ENCODE measurements at regions not wholly inside any gene's neighbourhood (a gene's known extent, or its start where the extent isn't known, plus 50 kb on each side); places are given as distances from the start of the nearest gene placed in this dataset.

DNA sequence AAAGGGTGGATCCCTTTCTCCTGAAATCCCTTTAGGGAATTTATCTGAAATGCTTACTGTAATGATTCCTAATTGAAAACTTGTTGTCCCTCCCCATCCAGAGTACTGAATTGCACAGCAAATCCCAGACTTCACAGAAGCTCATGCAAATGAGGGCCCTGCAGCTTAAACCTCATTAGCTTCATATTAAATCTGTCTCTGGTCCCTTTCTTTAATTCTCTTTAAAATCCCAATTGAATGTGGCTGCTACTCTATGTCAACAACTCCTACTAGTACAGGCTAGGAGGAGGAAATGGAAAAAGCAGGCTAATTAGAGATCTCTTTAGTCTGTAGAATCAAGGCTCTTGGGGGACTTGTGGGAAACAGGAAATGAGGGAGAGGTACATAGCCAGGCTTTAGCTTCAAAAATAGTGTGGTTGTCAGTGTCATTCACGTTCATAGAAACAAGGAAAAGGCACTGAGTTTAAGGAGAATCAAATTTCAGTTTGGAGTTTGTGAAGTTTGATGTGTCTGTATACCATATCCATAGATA lies 191.3 kb upstream of the PRDM9 start:
- Mint-ChIP-seq H3K27ac (no peak overlapping the region), H3K27me3 (no peaks in the 10 kb centered on the region), H3K4me3 (no peak overlapping the region), H3K9me3 (peaks cover 6% of the 10 kb centered on the region), H3K4me1 (no peaks in the 10 kb centered on the region), H3K36me3 (no peaks in the 10 kb centered on the region)
- DNase-seq, result no peak

DNA sequence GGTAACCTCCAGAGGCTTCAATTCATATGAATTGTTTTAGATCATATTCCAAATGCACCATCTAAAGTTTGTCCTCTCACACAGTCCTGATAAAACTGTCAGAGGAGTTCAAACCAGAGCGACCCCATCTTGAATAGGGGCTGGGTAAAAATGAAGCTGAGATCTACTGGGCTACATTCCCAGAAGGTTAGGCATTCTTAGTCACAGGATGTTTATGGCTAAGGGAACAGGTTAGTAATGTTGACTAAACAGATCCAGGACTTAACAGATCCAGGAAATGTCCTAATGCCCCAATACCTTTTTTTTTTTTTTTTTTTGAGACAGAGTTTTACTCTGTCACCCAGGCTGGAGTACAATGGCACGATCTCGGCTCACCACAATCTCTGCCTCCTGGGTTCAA lies 192.6 kb upstream of the PRDM9 start:
- Mint-ChIP-seq H3K4me3 (no peak overlapping the region), H3K36me3 (no peaks in the 10 kb centered on the region), H3K9me3 (peaks cover 7% of the 10 kb centered on the region), H3K27ac (no peak overlapping the region), H3K4me1 (no peaks in the 10 kb centered on the region), H3K27me3 (no peaks in the 10 kb centered on the region)
- no peak for DNase-seq

DNA sequence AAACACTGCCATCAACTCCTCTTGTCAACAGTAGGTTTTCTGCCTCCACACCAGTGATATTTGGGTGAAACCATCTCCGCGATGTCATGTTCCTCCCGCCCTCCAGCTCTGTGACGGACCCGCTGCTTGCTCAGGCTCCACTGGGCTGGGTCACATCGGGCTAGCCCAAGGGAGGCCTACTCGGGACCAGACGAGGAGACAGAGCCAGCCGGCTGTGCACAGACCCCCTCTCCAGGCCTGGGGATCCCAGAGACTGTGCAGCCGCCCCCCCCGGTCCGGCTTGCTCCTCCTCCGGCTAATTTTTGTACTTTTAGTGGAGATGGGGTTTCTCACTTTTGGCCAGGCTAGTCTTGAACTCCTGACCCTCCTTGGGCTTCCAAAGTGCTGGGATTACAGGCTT lies 202.4 kb upstream of the PRDM9 start:
- Mint-ChIP-seq H3K9me3 (peaks cover 5% of the 10 kb centered on the region), H3K4me1 (no peaks in the 10 kb centered on the region), H3K27me3 (no peaks in the 10 kb centered on the region), H3K27ac (no peak overlapping the region), H3K4me3 (no peak overlapping the region), H3K36me3 (no peaks in the 10 kb centered on the region)
- DNase-seq, result no peak

DNA sequence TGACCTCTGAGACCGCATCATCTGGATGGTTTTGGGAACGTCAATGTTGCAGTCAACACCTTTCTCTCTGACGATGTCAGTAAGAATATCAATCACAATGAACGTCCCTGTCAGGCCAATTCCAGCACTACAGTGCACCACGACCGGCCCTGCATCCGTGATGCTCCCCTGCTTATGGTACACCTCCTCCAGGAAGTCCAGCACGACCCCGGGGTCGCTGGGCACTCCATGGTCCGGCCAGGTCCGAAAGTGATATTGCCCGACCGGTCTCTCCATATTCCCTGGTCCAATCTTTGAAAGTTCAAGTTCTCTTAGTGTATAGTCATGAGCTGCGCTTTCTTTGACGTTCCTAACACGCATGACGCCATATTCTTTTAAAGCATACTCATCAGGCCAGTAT lies 203.6 kb upstream of the PRDM9 start:
- Mint-ChIP-seq H3K9me3 (peaks cover 5% of the 10 kb centered on the region), H3K27ac (no peak overlapping the region), H3K4me1 (no peaks in the 10 kb centered on the region), H3K27me3 (no peaks in the 10 kb centered on the region), H3K36me3 (no peaks in the 10 kb centered on the region), H3K4me3 (no peak overlapping the region)
- DNase-seq, result no peak

DNA sequence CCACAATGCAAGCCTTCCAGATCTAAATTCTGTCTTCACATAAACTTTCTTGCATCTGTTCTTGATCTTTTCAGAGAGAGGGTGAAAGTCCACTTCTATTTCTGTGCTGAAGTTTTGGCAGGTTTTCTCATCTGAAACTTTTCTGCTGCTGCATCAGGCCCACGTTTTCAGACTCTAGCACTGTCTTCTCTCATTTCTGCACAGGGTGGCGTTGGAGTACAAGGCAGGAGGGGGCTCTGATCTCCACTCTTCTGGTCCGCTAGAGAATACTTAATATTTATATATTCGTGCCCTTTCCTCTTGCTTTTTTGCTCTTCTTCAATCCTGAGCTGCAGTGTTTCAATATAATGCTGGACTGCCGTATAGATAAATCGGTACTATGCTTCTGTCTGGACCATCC lies 204.0 kb upstream of the PRDM9 start:
- DNase-seq, result no peak
- no peaks in the 10 kb centered on the region for H3K4me1 Mint-ChIP-seq
- H3K36me3 Mint-ChIP-seq, result no peaks in the 10 kb centered on the region
- H3K4me3 Mint-ChIP-seq, result no peak overlapping the region
- H3K27ac Mint-ChIP-seq, result no peak overlapping the region
- H3K27me3 Mint-ChIP-seq, result no peaks in the 10 kb centered on the region
- H3K9me3 Mint-ChIP-seq, result peaks cover 5% of the 10 kb centered on the region

DNA sequence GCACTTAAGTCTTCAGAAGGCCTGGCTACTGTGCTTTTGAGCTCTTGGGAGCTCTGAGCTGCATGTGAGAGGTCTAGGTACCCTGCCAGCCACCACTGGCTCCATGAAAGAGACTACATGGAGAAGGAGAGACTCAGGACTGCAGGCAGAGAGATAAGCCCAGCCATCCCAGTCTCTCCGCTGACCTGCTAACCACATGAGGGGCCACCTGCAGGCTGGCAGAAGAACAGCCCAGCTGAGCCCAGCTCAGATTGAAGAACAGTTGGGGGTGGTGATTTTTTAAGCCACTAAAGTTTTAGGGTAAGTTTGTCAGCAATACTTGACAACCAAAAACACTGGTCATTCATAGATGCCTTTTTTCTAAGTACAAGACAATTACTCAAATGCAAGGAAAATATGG lies 205.0 kb upstream of the PRDM9 start:
- Mint-ChIP-seq H3K4me1 (no peaks in the 10 kb centered on the region), H3K36me3 (no peaks in the 10 kb centered on the region), H3K27ac (no peak overlapping the region), H3K9me3 (peaks cover 5% of the 10 kb centered on the region), H3K4me3 (no peak overlapping the region), H3K27me3 (no peaks in the 10 kb centered on the region)
- DNase-seq, result no peak

DNA sequence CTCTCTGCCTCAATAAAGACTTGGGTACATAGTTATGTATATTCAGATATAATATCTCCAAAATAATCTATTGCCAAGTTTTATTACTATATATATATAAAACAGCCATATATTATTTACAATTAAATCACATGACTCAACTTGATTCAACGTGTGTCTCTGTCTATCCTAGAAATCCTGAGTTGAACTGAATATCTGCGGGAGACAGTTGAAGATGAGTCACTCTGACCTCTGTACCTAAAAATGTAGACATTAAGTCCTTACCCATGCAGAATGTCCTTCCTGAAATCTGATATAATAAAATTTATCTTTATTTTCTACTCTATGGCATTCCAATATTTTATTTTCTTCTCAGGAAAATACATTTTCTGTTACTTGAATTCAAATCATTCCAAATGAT lies 218.2 kb upstream of the PRDM9 start:
- no peak for DNase-seq
- no peaks in the 10 kb centered on the region for H3K4me1 Mint-ChIP-seq
- H3K9me3 Mint-ChIP-seq, result peaks cover 7% of the 10 kb centered on the region
- no peak overlapping the region for H3K27ac Mint-ChIP-seq
- no peak overlapping the region for H3K4me3 Mint-ChIP-seq
- H3K36me3 Mint-ChIP-seq, result no peaks in the 10 kb centered on the region
- no peaks in the 10 kb centered on the region for H3K27me3 Mint-ChIP-seq

DNA sequence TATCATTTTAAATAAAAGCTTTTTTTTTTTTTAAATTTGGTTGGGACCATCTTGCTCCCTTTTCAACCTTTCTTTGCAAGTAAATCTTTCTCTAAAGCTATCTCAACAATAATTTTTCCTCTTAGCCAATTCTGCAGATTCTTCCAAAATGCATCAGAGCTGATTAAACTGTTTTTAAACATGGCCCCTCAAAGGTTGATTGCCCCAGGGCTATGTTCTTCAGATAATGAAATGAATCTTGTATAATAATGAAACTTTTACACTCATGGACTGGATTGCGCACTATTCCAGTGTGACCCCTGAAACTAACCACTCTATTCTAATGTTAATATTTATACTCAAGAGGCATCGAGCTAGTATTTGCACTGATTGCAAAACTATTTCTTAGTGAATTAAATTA lies 222.8 kb upstream of the PRDM9 start:
- no peak overlapping the region for H3K4me3 Mint-ChIP-seq
- H3K27me3 Mint-ChIP-seq, result no peaks in the 10 kb centered on the region
- H3K27ac Mint-ChIP-seq, result no peak overlapping the region
- no peak for DNase-seq
- H3K36me3 Mint-ChIP-seq, result no peaks in the 10 kb centered on the region
- no peaks in the 10 kb centered on the region for H3K4me1 Mint-ChIP-seq
- H3K9me3 Mint-ChIP-seq, result peaks cover 4% of the 10 kb centered on the region

DNA sequence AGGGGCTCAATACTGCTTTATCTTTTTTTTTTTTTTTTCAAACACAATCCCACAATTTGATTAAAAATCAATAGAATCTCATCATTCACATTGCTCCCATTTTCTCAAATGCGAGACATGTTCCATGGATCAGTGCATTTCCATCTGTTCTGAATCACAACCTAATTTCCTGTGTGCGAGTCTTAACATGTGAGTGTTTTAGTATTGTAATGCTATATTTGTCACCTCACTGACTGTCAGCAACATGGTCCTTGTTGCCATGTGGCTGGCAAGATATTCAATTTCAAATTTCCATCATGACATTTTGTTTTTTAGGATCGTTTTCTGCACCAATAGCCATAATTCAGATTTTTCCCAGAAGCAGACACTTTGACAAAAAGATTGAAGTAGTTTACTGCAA lies 233.2 kb upstream of the PRDM9 start:
- Mint-ChIP-seq H3K36me3 (no peaks in the 10 kb centered on the region), H3K9me3 (peaks cover 7% of the 10 kb centered on the region), H3K27ac (no peak overlapping the region), H3K27me3 (no peaks in the 10 kb centered on the region), H3K4me3 (no peak overlapping the region), H3K4me1 (no peaks in the 10 kb centered on the region)
- DNase-seq, result no peak

DNA sequence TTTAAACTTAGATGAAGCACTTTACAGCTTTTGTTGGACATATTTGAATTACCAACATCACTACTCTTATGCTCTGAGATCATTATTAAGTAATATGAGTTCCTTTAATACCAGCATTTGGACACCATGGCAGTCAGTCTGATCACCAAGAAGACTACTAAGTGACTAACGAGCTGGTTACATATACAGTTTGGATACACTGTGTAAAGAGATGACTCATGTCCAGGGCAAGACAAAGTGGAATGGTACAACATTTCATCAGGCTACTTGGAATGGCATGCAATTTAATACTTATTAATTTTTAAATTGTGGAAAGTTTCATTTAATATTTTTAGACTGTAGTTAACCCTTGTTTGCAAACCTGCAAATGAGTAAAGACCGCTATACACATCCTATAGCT lies 237.4 kb upstream of the PRDM9 start:
- Mint-ChIP-seq H3K9me3 (peaks cover 3% of the 10 kb centered on the region), H3K27me3 (no peaks in the 10 kb centered on the region), H3K4me3 (no peak overlapping the region), H3K4me1 (no peaks in the 10 kb centered on the region), H3K27ac (no peak overlapping the region), H3K36me3 (no peaks in the 10 kb centered on the region)
- DNase-seq, result no peak

DNA sequence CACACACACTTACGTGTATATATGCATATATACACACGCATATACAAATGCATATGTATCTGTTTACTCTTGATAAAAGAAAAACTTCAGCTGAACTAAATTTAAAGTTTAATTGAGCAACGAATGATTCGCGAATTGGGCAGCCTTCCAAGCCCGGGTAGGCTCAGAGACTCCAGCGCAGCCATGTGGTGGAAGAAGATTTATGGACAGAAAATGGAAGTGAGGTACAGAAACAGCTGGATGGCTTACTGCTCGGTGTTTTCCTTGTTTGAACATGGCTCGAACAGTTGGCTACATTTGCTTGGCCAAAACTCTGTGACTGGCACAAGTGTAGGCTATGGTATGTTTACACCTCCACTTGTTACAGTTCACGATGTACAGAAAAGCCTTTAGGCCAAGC lies 239.3 kb upstream of the PRDM9 start:
- Mint-ChIP-seq H3K4me3 (no peak overlapping the region), H3K36me3 (no peaks in the 10 kb centered on the region), H3K4me1 (no peaks in the 10 kb centered on the region), H3K9me3 (no peaks in the 10 kb centered on the region), H3K27ac (no peak overlapping the region), H3K27me3 (no peaks in the 10 kb centered on the region)
- no peak for DNase-seq

DNA sequence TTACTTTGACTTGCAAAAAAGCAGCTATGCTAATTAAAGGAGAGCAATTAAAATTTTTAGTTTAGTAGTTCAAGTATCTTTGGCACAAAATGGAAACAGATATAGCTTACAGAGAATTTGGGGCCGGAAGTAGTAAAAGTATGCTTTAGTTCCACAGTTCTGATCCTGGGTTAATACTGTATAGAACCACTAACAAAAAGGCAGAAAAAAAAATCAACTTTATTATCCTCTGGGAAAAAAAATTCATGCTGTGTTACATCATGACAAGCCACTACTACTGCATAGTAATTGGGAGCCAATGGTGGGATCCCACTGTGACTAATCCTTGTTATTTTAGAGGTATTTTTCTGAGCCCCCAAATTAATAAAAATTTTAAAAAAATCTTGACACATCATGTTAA lies 246.8 kb upstream of the PRDM9 start:
- no peak overlapping the region for H3K27ac Mint-ChIP-seq
- no peaks in the 10 kb centered on the region for H3K36me3 Mint-ChIP-seq
- DNase-seq, result no peak
- no peaks in the 10 kb centered on the region for H3K4me1 Mint-ChIP-seq
- no peak overlapping the region for H3K4me3 Mint-ChIP-seq
- H3K9me3 Mint-ChIP-seq, result peaks cover 5% of the 10 kb centered on the region
- H3K27me3 Mint-ChIP-seq, result no peaks in the 10 kb centered on the region

DNA sequence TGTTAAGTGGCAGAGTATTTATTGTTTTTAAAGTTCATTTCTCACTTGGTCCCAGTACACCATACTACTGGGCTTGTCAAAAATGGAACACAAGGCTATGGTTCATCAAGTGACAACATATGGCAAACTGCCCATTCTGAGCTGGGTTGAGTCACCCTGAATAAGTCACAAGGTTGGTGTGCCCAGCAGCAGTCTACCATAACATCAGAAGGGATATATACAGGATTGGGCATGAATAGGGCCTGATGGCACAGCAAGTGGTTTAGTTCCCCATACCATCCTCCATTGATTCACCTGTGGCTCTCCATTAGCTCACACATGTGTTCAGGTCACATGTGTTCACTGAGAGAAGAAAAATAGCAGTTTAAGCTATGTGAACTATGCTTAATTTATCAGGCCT lies 249.8 kb upstream of the PRDM9 start:
- no peaks in the 10 kb centered on the region for H3K4me1 Mint-ChIP-seq
- no peak overlapping the region for H3K27ac Mint-ChIP-seq
- H3K36me3 Mint-ChIP-seq, result no peaks in the 10 kb centered on the region
- no peaks in the 10 kb centered on the region for H3K27me3 Mint-ChIP-seq
- peaks cover 2% of the 10 kb centered on the region for H3K9me3 Mint-ChIP-seq
- DNase-seq, result no peak
- no peak overlapping the region for H3K4me3 Mint-ChIP-seq

DNA sequence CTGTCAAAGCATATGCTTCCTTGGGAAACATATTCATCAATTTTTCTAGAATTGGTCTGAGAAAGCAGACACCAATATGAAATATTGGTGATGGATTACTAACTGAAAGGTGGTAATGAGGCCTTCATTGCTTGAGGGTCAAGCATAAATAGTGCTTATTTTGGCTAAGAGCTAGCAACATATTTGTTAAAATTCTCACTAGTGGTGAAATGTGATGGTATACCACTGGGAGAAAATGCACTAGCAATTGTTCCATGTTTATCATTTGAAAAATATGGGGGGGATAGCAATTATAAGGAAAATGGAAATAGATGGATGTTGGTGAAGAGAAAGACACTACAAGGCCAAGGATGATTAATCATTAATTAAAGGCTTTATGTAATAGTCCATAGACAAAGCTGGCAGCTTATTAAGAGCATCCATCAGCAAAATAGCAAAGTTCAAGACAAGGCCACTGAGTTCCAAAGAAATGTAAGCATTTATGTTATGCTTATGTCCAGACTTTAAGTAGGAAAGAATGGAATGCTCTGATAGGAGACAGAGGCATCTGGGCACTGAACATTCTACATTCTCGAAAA lies 253.7 kb upstream of the PRDM9 start:
- Mint-ChIP-seq H3K9me3 (peaks cover 2% of the 10 kb centered on the region), H3K36me3 (no peaks in the 10 kb centered on the region), H3K4me3 (no peak overlapping the region), H3K4me1 (no peaks in the 10 kb centered on the region), H3K27me3 (no peaks in the 10 kb centered on the region), H3K27ac (no peak overlapping the region)
- DNase-seq, result no peak

DNA sequence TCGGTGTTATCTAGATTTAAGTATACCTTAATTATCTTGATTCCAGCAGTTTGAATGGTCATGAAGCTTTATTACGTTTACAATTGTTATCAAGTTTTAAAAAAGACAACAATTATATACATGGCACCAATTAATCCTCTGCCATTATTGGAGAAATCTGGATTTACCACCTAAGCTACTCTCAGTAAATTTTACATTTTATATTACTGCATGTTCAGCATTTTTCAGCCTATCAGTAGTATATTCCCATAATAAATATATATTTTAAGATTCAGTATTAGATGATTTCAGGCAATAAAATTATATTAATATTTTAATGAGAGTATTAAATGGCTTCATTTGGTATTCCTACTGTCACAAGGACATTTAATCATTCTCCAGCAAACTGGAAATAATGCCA lies 264.5 kb upstream of the PRDM9 start:
- DNase-seq, result no peak
- Mint-ChIP-seq H3K4me3 (no peak overlapping the region), H3K4me1 (no peaks in the 10 kb centered on the region), H3K27ac (no peak overlapping the region), H3K9me3 (peaks cover 4% of the 10 kb centered on the region), H3K36me3 (peaks cover 1% of the 10 kb centered on the region), H3K27me3 (no peaks in the 10 kb centered on the region)

DNA sequence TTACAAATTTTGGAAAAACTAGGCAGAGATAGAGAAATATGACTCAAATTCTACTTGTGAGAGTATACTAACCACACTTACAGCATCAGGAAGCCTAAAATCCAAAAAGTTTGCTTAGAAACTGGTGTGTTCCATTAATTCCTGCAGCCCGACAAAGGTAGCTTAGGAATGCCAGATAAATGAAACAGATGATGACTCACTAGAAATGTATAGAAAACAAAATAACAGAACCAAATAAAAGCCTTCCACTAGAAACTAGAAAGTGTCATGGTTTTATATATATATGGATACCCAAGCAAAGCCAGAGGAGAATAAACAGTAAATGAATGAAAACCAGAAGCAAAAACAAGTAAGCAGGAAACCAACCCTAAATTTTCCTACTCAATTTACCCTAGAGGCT lies 272.2 kb upstream of the PRDM9 start:
- Mint-ChIP-seq H3K9me3 (peaks cover 8% of the 10 kb centered on the region), H3K27me3 (no peaks in the 10 kb centered on the region), H3K27ac (no peak overlapping the region), H3K4me3 (no peak overlapping the region), H3K4me1 (no peaks in the 10 kb centered on the region), H3K36me3 (no peaks in the 10 kb centered on the region)
- no peak for DNase-seq

DNA sequence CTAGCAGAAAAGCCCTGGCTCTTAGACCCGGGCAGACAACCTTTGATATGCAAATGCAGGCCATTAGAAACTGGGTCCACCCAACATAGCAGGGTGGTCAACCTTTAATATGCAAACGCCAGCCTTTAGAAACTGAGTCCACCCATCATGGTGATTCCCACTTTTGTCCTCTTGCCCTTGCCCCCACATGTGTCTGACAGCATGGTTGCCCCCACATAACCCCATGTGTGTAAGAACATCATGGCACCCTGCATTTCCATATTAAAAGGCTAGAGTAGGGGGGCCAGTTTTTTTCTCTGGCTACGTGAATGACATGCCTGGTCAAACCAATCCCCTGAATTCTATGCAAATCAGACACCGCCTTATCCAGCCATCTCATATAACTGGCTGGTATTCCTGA lies 273.2 kb upstream of the PRDM9 start:
- Mint-ChIP-seq H3K27ac (no peak overlapping the region), H3K4me1 (no peaks in the 10 kb centered on the region)

More for the DNA sequence above, 273.2 kb upstream of the PRDM9 start:
- H3K27me3 Mint-ChIP-seq, result no peaks in the 10 kb centered on the region
- no peaks in the 10 kb centered on the region for H3K36me3 Mint-ChIP-seq
- no peak for DNase-seq
- peaks cover 8% of the 10 kb centered on the region for H3K9me3 Mint-ChIP-seq
- H3K4me3 Mint-ChIP-seq, result no peak overlapping the region

Data from activated naive CD8-positive, alpha-beta T cell treated with anti-CD3 and anti-CD28 coated beads for 36 hours (primary cell).